ENCODE measurements at regions not wholly inside any gene's neighbourhood (a gene's known extent, or its start where the extent isn't known, plus 50 kb on each side); places are given as distances from the start of the nearest gene placed in this dataset.

DNA sequence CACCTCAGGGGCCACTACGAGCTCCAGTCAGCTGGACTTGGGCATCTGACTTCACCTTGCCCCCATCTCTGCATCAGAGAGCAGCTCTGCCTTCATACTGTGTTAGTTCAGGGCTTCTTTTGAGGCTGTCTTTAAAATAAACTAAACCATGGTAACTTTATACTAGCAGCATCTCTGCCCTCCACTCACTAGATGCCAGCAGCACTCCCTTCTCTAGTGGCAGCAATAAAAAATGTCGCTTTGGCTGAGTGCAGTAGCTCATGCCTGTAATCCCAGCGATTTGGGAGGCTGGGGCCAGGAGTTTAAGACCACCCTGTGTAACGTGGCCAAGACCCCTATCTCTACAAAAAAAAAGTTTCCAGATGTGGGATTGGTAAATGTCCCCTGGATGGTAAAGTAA is 584.4 kb downstream of the INHBA start:
- DNase-seq: no peak

DNA sequence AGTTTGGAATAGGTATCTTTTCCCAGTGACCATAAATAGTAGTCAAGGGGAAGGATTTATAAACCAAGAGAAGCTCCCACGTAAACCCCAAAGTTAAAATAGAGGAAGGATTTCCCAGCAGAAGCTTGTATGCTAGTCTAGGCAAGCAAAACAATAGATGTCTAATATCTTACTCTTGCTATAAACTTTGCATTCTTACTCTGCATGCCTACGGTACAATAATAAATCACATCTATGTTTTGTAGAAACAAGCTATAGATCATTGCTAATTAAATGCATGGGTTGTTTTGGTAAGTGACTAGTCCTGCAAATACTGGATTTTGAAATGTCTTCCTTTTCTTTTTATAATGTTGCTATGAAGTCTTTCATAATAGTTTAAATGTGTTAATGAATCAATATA is 585.5 kb downstream of the INHBA start:
- no peak for DNase-seq

DNA sequence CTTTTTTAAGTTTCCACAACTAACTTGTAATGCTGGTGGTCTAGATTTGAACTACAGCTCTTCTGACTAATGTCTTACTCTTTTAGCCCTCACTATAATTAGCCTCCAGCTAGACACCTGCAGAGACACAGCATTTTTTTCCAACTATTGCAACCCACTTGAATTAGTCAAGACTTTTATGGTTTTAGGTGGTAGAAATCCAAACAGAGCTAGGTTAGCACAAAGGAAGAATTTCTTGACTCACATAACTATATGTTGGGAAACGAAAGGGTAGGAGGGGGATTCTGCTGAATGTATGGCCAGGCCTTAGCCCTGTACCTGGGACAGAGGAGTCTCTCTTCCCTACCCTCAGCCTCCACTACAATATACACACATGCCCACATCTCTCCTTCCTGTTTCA is 586.1 kb downstream of the INHBA start:
- no peak for DNase-seq

DNA sequence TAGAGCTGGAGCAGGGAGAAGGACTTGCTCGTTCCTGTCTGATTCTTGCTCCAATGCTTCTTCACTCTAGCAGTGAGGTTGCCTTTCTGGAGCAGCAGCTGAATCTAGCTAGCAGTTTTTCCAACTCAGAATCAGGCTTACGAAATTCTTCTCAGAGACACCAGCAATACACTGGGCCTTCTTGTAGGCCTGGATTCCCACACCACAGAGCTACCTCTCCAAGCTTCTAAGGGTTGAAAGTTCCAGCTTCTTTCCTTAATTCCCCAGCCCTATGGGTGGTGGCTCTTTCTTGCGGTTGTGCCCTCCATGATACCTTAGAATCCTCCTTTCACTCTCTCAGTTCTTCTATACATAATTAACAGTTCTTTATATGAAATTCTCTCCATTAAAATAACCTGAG is 586.6 kb downstream of the INHBA start:
- no peak for DNase-seq

DNA sequence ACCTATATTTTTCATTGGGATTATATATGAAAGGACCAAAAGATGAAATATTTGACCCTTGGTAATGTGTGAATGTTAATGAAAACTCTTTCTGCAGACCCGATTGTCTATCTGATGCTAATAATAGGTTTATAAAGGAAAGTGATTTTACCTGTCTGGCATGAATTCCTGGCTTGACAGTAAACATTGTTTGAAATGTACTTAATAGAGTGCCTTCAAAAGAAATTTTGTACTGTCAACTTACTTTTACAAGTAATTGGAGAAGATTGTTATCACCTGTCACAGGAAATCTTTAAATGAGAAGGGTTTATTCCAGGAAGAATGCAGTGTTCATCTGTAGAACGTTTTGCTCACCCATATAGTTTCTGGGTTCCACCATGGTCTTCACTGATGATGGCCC is 588.2 kb downstream of the INHBA start:
- DNase-seq: no peak

DNA sequence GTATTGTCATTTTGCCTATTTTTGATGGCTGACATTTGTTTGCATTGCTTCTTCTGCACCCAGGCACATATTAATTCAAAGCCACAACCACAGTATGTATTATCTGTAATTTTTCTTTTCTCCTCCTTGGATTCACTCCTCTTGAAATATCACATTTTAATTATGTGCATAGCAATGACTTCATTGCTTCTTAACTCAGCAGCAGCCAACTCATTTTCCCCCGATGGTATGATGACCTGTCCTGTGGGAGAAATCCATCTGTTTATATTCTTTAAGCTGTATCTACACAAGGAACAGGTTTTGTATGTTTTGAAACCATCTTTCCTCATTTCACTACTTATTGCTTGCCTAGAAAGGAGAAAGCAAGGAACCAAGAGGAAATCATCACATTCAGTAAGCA is 588.8 kb downstream of the INHBA start:
- DNase-seq: no peak

DNA sequence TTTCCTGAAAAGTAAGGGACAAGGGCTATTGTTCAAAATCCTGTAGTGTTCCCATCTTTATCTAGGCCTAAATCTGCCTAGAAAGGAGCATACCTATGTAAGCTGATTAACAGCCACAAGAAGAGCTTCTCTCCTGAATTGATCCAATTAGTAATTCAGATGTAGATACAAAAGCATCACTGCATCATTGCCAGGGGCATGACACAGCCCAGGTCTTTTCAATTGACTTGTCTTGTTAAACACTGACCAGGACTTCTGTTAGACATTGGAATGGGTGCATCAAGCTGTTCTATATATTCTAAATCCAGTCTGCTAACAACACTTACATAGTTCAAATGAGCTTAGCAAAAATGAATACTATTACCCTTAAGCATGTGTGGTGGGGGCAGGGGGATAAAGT is 589.2 kb downstream of the INHBA start:
- DNase-seq: no peak

DNA sequence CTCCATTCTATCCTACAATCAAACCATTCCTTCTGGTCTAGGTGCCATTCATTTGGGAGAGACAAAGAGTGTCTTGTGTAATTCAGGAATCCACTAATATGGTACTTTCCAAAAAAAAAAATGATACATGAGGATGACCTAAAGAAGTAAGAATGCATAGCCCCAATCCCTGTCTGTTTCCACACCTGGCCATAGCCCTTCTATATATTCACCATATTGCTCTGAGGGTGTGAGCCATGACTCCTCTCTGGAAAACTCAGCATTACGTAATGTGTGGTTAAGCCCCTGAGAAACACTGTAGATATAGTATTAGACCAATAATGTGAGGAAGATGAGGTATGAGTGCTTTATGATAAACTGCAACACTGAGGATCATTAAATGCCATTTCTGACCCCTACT is 592.7 kb downstream of the INHBA start:
- no peak for DNase-seq

DNA sequence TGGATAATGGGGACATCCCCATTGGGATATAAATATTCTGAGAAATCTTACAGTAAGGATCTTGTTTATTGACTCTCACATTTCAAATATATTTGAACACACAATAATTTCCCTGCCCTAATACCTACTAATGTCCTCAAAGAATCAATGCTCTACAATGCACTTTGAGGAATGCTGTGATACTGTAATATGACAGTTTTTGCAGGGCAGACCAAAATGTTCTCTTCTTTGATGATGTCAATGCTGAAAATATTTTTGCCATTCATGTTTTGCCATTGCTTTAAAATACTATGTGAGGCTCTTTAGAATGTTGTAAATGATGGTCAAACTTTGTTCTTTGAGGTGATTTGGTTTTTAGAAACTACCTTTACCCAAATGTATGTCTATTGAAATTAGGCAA is 594.1 kb downstream of the INHBA start:
- no peak for DNase-seq

DNA sequence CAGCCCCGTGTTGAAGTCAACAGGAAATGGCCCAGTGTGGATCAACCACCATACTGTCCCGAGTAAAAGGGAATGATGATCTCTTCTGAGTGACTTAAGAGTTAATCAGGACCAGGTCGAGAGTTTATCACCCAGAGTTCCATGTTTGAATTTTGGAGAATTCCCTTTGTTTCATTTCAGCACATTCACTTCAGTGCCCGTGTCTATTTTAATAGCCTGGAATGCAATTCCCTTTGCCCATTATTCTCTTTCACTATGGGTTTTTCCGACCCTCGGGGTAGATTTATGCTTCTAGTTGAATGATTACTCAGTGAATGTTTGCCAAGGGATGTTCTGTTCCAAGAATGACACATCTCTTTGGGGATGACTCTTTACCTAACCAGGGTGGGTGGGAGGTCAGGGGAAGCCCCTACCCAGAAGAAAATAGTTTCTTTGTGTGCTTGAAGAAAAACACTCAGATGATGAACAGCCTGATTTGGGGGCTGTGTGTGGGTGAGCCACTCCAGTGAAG is 594.9 kb downstream of the INHBA start:
- DNase-seq: no peak

DNA sequence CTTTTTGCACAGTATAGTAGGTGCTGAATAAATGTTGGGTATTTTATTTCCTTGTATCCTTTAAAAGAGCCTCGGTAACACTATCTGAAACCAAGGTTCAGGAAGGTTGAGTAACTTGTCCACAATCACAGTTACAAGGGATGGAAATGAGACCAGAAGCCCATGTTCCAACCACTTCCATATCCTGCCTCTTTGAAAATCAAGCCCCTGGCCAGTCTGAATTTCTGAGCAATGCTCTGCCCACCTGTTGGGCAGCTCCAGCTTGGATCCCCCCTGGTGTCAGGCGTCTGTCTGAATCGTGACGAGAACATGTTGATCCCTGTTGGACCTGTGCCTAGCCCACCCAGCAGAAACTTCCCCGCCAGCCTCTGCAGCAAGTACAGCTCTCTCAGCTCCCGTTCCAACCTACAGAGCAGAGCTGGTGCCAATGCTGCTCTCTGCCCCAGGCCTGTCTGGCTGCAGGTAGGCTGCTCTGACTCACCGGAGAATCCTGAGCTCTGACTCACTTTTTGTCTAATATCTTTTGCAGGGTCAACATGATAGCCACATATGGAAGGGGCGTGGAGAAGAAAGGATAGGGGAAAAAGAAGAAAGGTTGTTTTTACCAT is 595.5 kb downstream of the INHBA start:
- no peak for DNase-seq

DNA sequence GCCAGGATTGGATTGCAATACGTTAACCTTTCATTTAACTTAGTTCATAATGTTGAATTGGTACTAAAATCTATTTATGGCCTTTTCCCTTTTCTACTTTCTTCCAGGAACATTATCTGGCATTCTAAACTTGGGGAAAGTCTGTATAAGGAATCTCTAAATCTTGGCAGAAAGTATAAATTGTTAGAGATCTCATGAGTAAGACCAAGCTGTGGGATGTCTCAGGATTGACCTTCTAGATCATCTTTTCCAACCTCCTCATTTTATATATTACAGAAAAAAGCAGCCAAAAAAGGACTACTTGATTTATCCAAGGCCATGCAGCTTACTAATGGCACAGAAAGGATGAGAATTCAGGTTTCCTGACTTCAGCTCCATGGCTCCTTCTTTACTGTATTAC is 598.3 kb downstream of the INHBA start:
- no peak for DNase-seq

DNA sequence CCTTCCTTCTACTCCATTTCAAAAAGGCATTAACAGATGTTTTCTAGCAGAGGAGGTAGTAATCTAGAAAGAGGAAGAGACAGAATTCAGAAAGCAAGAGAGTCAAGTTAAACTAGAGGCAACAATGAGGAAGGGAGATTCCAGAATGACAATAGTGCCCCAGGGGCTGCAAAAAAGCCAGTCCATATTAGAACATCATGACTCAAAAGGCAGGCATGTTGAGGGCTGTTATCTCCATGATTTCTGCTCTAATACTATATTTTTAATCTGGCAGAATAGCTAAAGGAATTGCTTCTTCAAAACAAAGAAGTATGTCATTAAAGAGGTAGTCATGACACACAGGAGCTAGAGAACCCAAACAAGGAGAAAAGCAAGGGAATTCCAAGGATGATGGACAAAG is 599.6 kb downstream of the INHBA start:
- DNase-seq: no peak

DNA sequence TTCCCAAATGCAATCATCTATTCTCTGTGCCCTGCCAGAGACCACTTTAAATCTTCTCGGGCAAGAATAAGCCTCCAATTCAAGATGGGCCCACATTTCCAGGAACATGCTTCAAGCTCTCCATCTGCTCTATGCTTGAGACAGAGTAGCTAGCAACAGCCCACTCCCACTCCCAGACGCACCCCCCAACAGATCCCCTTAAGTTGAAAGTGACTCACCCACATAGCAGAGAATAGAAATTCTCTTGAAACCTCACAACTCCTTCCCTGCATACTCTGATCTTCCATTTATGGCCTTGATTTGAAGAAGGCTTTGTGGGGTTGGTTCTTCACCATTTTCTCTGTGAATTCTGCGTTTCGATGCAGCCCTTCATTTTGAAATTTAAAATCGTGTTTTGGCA is 604.0 kb downstream of the INHBA start:
- DNase-seq: no peak

DNA sequence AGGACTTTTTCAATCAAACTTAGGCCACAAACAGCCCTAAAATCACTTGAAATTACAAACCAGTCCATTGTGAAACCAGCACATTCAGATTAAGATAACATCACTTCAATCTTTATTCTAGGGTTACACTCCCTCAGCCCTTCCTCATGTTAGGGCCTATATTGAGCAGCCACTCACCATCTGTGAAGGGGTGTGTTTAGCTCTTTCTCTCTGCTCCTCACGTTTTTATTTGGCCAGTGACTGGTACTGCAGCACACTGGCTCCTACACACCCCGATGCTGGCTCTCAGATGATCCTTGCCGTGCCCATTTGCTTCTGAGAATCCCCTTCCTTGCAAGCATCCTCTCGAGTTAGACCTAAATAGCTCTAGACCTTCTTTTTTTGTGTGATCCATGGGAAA is 604.5 kb downstream of the INHBA start:
- no peak for DNase-seq

DNA sequence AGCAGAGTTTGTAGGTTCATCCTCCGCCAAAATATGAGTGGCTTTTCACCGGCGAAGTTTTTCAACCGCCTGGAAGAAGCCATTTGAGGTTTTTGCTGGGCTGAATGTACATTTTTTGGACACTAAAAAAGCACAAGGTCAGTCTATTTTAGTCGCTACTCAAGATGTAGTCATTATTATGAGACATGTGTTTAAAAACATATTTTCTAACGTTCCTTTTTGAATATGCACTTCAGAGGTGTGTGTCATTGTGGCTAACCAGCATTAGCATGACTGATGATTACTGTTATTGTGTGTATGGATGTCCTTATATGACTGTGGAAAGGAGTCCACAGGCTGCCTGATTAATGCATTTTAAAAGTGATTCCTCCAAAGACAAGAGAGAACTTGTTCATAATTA is 605.4 kb downstream of the INHBA start:
- DNase-seq: no peak

DNA sequence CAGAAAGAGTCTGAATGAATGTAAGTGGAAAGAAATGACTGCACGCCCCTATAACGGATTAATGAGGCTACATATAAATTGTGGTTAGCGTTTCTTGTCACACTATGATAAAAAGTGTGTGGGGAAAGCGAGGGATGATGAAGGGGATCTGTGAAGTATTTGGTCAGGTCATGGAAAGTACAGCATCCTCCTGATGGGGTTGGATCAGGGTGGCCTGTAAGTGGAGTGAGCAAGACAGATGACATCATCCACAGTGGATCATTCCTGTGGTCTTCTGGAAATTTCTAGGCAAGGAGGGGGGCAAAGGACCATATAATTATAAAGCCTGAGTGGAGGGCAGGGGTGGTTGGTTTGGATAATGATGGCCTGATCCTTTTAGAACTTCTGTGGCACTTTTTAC is 606.0 kb downstream of the INHBA start:
- no peak for DNase-seq

DNA sequence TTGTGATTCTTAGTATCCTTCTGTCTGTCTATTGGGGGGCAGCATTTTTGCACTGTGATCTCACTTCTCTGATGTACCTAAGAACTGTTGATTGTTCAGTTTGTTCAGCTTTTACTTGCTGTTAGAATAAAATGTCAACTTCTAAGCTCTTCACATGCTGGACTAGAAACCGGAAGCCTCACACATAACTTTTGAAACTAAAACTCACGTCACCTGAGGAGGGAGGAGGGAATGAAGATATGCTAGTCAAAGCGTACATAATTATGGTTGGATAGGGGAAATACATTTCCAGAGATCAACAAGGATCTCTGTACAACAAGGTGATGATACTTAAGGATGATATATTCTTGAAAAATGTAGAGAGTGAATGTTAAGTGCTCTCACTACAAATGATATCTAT is 609.7 kb downstream of the INHBA start:
- DNase-seq: no peak

DNA sequence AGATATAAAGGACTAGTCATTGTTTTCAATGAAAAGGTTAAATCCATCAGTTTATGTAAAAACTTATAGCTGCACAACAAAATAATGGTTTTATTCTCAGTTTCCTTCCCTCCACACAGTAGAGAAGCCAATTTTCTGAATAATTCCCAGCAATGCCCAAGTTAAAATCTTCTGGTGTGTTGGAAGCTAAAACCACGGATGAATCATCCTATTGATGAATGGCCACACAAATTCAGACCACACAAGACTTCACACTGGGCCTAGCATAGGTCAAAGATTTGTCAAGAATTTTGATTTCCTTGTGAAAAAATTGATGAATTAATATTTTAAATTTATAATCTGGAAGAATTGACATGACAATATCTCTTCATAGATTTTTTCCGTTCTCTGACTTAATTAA is 617.6 kb downstream of the INHBA start:
- DNase-seq: no peak

DNA sequence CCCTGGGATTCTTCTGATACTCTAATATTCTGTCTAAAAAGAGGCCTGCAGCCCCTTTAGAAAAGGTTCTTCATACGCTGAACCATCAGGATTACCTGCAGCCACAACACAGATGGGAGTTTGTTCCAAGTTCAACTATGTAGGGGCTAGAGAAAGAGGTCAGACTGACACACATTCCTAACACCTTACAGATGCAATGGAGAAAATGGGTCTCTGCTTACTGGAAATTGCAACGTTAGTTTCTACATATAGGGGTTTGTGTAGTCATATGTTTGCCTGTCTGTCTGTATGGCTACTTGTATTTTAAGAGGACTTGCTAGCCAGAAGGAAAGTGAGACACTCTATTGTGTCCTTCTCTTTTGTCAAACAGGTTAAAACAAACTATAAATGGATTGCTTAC is 618.5 kb downstream of the INHBA start:
- no peak for DNase-seq

DNA sequence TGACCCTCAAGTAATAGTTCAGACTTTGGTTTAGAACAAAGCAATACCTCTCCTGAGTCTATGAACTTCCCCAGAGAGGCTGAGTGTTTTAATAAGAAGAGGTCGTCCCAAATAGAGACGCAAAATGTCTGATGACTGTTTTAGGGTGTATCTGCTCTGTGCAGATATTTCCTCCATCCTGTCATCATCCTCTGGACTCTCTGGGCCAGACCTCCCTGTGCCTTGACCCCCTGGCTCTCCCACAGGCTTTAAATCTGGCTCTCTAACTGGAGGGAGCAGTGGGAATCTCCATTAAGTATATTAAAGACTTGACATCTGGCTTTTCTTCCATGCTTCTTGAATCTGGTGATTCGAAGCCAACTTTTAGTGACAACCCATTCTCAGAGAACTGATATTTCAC is 633.3 kb downstream of the INHBA start:
- no peak for DNase-seq

DNA sequence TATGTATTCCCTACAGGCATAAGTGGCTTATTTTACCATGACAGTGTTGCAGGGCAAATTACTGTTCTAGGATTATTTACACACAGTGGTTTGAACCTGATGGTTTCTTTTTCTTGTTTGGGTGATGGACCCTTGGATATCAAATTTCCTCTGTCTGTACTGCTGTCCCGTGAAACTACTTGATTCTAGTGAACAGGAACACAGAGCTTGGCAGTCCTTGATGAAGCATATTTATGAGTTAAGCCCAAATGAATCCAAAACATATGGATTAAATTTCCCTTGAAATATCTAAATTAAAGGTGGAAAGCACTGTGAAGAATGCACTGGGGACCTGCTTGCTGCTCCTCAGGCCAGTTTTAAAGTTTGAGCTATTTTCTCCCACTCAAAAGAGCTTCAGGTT is 635.3 kb downstream of the INHBA start:
- no peak for DNase-seq

DNA sequence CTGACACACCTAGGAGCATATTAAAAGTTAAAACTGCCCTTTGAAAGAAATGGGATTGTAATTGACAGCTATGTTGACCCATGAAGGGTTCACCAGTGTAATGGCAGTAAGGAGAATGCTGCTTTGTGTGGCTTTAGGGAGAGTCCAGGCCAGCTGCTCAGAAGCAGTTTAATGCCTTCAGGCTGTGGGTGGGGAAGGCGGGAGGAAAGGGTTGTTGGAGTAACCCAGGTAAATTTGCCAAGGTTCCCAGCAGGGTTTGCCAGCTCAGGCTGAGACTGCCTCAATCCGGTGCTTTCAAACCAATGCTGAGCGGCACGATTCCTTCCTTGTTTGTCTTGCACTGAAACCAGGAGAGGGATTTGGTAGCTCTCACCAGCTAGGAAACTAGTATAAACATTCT is 637.2 kb downstream of the INHBA start:
- no peak for DNase-seq

DNA sequence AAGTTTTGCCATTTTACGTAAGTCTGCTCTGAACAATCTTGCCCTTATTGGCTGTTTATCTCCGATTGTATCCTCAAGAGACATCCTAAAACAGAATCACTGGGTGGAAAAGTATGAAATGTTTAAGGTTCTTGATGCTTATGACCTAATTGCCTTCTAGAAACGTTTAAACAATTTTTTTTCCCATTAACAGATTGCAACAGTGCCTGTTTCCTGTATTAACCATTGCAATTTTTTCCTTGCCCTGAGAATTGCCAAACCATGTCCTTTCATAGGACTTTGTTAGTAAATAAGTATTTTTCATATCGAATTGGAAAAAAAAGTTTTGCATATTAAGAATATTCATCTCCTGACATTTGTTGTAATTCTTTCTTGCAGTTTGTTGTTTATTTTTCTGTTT is 639.8 kb downstream of the INHBA start:
- DNase-seq: no peak

DNA sequence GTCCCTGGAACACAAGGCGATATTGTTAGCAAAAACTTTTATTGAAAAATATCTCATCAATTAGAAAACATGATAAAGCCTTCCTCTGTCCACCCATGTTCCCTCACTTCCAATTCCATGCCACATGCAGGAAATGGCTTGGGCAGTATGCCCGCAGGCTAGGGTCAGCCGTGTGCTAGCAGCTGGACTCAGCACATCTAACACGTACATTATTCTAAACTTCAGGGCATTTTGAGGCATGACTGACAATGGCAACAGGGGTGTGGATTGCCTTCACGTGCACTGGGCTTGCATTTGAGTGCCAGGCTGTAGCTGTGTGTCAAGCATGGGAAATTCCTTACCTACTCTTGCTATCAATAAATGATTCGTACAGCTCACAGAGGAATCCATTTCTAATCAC is 642.1 kb downstream of the INHBA start:
- DNase-seq: no peak

DNA sequence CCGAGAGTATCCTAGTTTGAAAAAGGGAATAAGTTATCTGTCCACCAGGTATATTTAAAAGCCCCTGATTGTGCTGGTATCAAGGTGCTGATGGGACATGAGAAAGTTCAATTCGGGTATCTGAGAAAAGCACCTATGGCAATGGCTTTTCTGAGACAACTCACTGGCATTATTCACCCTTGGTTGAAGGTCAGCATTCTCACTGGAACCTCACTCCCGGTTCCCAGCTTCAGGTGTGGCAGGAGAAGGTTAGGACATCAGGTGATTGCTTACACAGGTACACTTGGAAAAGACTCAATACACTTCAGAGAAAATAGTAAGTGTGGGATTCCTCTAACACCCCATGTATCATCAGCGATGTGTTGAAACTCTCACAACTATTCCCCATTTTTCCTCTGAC is 643.1 kb downstream of the INHBA start:
- DNase-seq: no peak

All from activated T-cell treated with anti-CD3 and anti-CD28 coated beads, Interleukin-2, amount 50 U/mL, for 48 hours (primary cell).